ENCODE measurements at regions not wholly inside any gene's neighbourhood (a gene's known extent, or its start where the extent isn't known, plus 50 kb on each side); places are given as distances from the start of the nearest gene placed in this dataset.

DNA sequence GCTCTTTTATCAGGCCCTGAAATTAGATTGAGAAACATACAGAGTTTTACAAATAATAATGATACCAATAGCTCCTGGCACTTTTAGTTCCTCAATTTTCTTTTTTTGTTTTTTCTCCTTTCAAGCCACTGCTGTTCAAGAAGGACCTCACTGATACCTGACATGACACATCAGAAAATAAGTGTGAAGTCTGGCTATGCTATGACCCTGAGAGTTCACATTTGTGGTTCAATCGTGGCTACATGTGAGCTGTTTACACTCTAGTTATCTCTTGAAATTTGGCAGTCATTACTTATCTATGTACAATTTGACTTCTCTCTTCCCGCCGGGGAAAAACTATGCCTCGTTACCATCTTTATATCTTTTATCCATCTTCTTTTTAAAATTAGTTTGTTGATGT is 686.5 kb downstream of the EPHA4 start:
- no peak for TF ChIP-seq TARDBP (IDR thresholded peaks at IDR 0.05)
- no peak for TF ChIP-seq FOXK2 (IDR thresholded peaks at IDR 0.05)
- no peak for TF ChIP-seq FOXM1 (IDR thresholded peaks at IDR 0.05; ENCODE audit: borderline replicate concordance)
- TF ChIP-seq BHLHE40 (IDR thresholded peaks at IDR 0.05; ENCODE audit: borderline replicate concordance) = no peak
- TF ChIP-seq ELF4 (IDR thresholded peaks at IDR 0.05) = no peak
- no peak for TF ChIP-seq CTBP1 (IDR thresholded peaks at IDR 0.05; ENCODE audit: borderline replicate concordance)
- no peak for TF ChIP-seq FOXA1 (IDR thresholded peaks at IDR 0.05)
- no peak for TF ChIP-seq NFRKB (IDR thresholded peaks at IDR 0.05)
- TF ChIP-seq SUZ12 (IDR thresholded peaks at IDR 0.05) = no peak
- no peak for TF ChIP-seq SP1 (IDR thresholded peaks at IDR 0.05)

Data from HEK293T (cell line).